ENCODE measurements at regions not wholly inside any gene's neighbourhood (a gene's known extent, or its start where the extent isn't known, plus 50 kb on each side); places are given as distances from the start of the nearest gene placed in this dataset.

GRCh38 chr10:83963446-83963845 is 175.9 kb upstream of the GHITM start:
- TF ChIP-seq CTCF (IDR thresholded peaks at IDR 0.05; ENCODE audit: low read length) = no peak
- TF ChIP-seq EZH2 (IDR thresholded peaks at IDR 0.05; ENCODE audit: borderline replicate concordance, low read length) = no peak

Data from OCI-LY1 (cell line).